ENCODE measurements at regions not wholly inside any gene's neighbourhood (a gene's known extent, or its start where the extent isn't known, plus 50 kb on each side); places are given as distances from the start of the nearest gene placed in this dataset.

GRCh38 chr13:72258340-72258981 is 391.5 kb upstream of the DACH1 start:
- H3K36me3 ChIP-seq (ENCODE audit: control insufficient read depth, insufficient read depth, low read length) = no peaks in the 10 kb centered on the region
- no peak overlapping the region for H3K9ac ChIP-seq (ENCODE audit: insufficient read depth, low read length)
- H4K20me1 ChIP-seq (ENCODE audit: control insufficient read depth, extremely low read depth, insufficient read depth, low read length) = no peaks in the 10 kb centered on the region
- no peak overlapping the region for H3K4me3 ChIP-seq (replicated peaks in 1 of 4; ENCODE audit: control extremely low read depth in 1 of 4, insufficient read depth in 1 of 4, low read depth in 3 of 4, low read length in 4 of 4)
- H3K27ac ChIP-seq (ENCODE audit: insufficient read depth, low read length) = no peak overlapping the region
- H3K79me2 ChIP-seq (ENCODE audit: control insufficient read depth, insufficient read depth, low read length) = no peaks in the 10 kb centered on the region
- H3K9me3 ChIP-seq (ENCODE audit: control insufficient read depth, insufficient read depth, low read depth, low read length) = no peaks in the 10 kb centered on the region
- no peaks in the 10 kb centered on the region for H3K4me1 ChIP-seq (ENCODE audit: control insufficient read depth, extremely low read depth, insufficient read depth, low read length)
- H3K27me3 ChIP-seq (ENCODE audit: control insufficient read depth, insufficient read depth, low read length) = no peaks in the 10 kb centered on the region
- DNase-seq (ENCODE audit: low read depth in 2 of 2) = peak in 1 of 2 donors; percentile 6
- H3K4me2 ChIP-seq (ENCODE audit: extremely low read depth, insufficient read depth, low read length) = no peak overlapping the region
- TF ChIP-seq EZH2 (IDR thresholded peaks at IDR 0.05; ENCODE audit: low read length, missing control alignments) (no peak), CTCF (conservative IDR thresholded peaks at IDR 0.05 in 1 of 2, IDR thresholded peaks at IDR 0.05 in 1 of 2; ENCODE audit: low read depth in 1 of 2, low read length in 2 of 2) (no peak)
- no peak overlapping the region for H2AFZ ChIP-seq (ENCODE audit: low read length)

GRCh38 chr13:72255908-72256307 is 388.9 kb upstream of the DACH1 start:
- peak; percentile 51 to 56 for DNase-seq (ENCODE audit: low read depth in 2 of 2)

GRCh38 chr13:72253754-72254153 is 386.8 kb upstream of the DACH1 start:
- no peak for DNase-seq (ENCODE audit: low read depth in 2 of 2)
- H3K27ac ChIP-seq (ENCODE audit: insufficient read depth, low read length) = no peak overlapping the region
- H3K36me3 ChIP-seq (ENCODE audit: control insufficient read depth, insufficient read depth, low read length) = no peaks in the 10 kb centered on the region
- H3K4me3 ChIP-seq (replicated peaks in 1 of 4; ENCODE audit: control extremely low read depth in 1 of 4, insufficient read depth in 1 of 4, low read depth in 3 of 4, low read length in 4 of 4) = no peak overlapping the region
- H3K27me3 ChIP-seq (ENCODE audit: control insufficient read depth, insufficient read depth, low read length) = no peaks in the 10 kb centered on the region
- H3K4me2 ChIP-seq (ENCODE audit: extremely low read depth, insufficient read depth, low read length) = no peak overlapping the region
- TF ChIP-seq EZH2 (IDR thresholded peaks at IDR 0.05; ENCODE audit: low read length, missing control alignments) = no peak
- no peak for TF ChIP-seq CTCF (conservative IDR thresholded peaks at IDR 0.05 in 1 of 2, IDR thresholded peaks at IDR 0.05 in 1 of 2; ENCODE audit: low read depth in 1 of 2, low read length in 2 of 2)
- H3K79me2 ChIP-seq (ENCODE audit: control insufficient read depth, insufficient read depth, low read length) = no peaks in the 10 kb centered on the region
- no peak overlapping the region for H2AFZ ChIP-seq (ENCODE audit: low read length)
- H3K4me1 ChIP-seq (ENCODE audit: control insufficient read depth, extremely low read depth, insufficient read depth, low read length) = no peaks in the 10 kb centered on the region
- H3K9me3 ChIP-seq (ENCODE audit: control insufficient read depth, insufficient read depth, low read depth, low read length) = no peaks in the 10 kb centered on the region
- no peaks in the 10 kb centered on the region for H4K20me1 ChIP-seq (ENCODE audit: control insufficient read depth, extremely low read depth, insufficient read depth, low read length)
- no peak overlapping the region for H3K9ac ChIP-seq (ENCODE audit: insufficient read depth, low read length)

More at GRCh38 chr13:72255908-72256307, 388.9 kb upstream of the DACH1 start:
- Histone ChIP-seq H4K20me1 (ENCODE audit: control insufficient read depth, extremely low read depth, insufficient read depth, low read length) (no peaks in the 10 kb centered on the region), H3K79me2 (ENCODE audit: control insufficient read depth, insufficient read depth, low read length) (no peaks in the 10 kb centered on the region), H2AFZ (ENCODE audit: low read length) (no peak overlapping the region), H3K9me3 (ENCODE audit: control insufficient read depth, insufficient read depth, low read depth, low read length) (no peaks in the 10 kb centered on the region), H3K4me2 (ENCODE audit: extremely low read depth, insufficient read depth, low read length) (no peak overlapping the region), H3K27me3 (ENCODE audit: control insufficient read depth, insufficient read depth, low read length) (no peaks in the 10 kb centered on the region), H3K36me3 (ENCODE audit: control insufficient read depth, insufficient read depth, low read length) (no peaks in the 10 kb centered on the region), H3K4me1 (ENCODE audit: control insufficient read depth, extremely low read depth, insufficient read depth, low read length) (no peaks in the 10 kb centered on the region), H3K9ac (ENCODE audit: insufficient read depth, low read length) (no peak overlapping the region), H3K4me3 (replicated peaks in 1 of 4; ENCODE audit: control extremely low read depth in 1 of 4, insufficient read depth in 1 of 4, low read depth in 3 of 4, low read length in 4 of 4) (no peak overlapping the region), H3K27ac (ENCODE audit: insufficient read depth, low read length) (no peak overlapping the region)
- TF ChIP-seq EZH2 (IDR thresholded peaks at IDR 0.05; ENCODE audit: low read length, missing control alignments) = no peak
- TF ChIP-seq CTCF (conservative IDR thresholded peaks at IDR 0.05 in 1 of 2, IDR thresholded peaks at IDR 0.05 in 1 of 2; ENCODE audit: low read depth in 1 of 2, low read length in 2 of 2) = peak; percentile 49 to 63

All from fibroblast of lung (primary cell).